Stimulated activated CD4-positive, alpha-beta T cell treated with anti-CD3 and anti-CD28 coated beads, Interleukin-15, amount 100 ng/mL, for 48 hours (primary cell): ENCODE measurements at regions not wholly inside any gene's neighbourhood (a gene's known extent, or its start where the extent isn't known, plus 50 kb on each side); places are given as distances from the start of the nearest gene placed in this dataset.

Experiments used
- DNase-seq, 2 donors: peaks; one replicate each; pipeline ENCODE4 v3.0.0-alpha.2; 2020; ENCODE audit warnings: low read depth in 2 of 2

DNA sequence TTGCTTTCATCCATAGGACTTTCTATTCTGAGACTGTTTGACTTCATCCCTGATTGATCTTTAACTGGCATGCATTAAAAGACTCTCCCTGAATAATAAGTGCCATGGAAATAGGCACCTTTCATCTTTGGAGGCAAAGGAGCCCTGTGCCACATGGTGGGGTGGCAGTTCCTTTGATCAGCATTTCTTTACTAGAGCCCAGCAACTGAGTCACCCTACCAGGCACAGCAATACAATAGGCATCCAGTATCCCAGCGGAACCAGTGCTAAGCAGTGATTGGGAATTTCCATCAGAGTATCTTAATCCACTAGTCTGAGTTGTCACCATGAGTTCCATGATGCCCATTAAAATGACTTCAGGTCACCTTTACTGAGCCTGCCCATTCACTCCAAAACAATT lies 476.1 kb upstream of the MPDZ start:
- DNase-seq = no peak

DNA sequence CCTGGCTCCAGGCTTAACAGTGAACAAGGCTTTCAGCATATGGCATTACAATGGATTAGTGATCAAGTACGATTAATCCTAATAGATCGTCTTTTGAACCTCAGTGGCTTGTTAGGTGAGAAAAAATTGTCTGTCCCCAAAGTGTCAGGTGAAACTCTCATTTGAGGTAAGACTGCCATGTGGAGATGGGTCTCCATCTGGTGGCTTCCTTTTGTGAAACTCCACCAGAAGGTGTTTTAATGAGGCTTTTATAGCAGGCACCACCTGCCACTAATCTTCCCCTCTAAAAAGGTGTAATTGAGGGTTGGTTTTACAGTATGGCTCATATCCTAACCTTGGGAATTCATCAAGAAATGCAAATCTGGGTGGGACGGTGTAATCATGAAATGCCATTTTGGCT lies 471.1 kb upstream of the MPDZ start:
- no peak for DNase-seq

DNA sequence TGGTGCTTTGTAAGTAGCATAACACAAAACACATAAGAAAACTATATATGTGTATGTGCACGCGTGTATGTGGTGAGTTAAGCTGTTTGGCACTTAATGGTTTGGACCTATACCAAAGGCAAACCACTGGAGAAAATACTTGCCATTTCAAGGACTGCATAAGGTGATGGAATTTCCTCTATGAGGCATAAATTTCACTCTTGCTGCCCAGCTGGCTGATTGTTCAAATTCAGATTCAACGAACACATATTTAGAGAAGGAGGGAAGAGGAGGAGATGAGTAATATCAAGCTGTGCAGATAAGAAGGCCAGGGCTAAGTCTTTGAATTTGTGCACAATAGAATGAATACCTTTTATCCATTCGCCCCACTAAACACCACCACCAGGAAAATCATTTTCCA lies 470.6 kb upstream of the MPDZ start:
- no peak for DNase-seq

DNA sequence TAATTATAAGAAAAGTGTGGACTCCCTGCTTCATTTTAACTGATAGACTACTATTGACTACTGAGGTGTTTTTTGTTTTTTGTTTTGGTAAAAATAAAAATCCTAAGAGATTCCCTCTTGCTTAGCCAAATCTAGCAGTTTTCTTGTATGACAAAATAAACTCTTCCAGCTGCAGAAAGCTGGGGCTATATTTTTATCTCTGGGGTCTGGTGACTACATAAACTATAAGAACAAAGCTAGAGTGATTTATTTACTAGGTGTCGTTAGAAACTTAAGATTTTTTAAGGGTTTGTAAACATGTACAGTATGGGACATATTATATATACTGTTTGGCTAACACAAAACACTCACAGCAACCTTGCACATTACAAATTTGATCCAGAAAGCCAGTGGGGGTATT lies 467.4 kb upstream of the MPDZ start:
- no peak for DNase-seq

DNA sequence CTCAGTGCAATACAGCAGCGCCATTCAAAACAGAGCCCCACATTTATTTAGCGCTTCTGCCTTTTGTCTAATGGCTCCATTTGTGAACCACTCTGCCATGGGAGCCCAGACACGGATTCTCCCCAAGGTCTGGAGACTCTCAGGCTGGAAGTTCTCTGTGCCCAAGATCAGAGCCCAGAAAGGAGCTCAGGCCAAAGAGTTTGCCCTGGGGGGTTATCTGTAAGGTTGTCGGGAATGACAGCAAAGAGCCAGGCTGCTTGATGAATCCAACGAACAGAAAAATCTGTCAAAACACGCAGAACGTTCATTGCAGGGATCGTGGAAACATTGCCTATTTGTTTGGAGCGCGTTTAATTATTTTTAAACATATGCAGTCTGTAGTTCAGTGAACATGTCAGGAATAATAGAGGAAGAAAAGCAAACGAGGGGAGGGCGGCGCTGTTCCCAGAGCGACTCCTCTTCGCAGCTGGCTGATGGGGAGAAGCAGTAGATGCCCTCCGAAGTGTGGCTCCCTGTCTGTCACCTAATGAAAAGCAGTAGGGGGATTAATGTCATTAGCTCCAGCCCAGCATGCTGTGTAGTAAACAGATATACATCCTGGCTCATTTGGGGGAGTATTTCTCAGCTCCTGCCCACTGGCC lies 464.9 kb upstream of the MPDZ start:
- DNase-seq = no peak

DNA sequence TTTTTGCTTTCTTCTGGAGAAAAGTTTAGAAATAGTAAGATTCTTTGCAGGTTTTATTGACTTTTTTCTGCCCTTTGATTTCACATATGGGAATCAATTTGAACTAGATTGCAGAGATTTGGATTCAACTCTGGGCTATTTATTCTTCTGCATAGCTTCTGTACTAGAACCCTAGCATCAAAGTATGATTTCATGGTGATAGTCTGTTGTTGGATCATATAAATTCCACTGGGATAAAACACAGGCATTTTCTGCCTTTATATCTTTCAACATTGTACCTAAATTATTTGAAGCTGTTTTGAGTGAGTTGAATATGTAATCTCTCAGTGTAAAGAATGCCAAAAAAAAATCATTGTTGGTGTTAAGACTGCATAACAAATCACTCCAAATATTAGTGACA lies 458.4 kb upstream of the MPDZ start:
- no peak for DNase-seq

DNA sequence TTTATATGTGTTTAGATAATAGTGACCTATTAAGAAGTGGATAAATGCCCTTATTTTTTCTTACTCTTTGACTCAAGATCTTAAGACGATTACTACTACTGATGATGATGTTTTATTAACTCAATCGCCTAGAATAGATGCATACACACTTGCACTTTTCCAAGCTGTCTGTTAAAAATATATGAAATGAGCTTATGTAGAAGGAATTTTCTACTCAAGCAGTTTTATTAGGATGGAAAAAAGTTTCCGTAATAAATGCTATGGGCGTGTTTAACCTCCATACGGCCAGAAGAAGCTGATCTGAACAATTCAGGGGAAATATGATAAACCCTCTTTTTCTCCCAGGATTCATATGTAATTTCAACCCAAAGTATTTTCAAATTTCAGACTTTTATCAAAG lies 455.7 kb upstream of the MPDZ start:
- DNase-seq = no peak

DNA sequence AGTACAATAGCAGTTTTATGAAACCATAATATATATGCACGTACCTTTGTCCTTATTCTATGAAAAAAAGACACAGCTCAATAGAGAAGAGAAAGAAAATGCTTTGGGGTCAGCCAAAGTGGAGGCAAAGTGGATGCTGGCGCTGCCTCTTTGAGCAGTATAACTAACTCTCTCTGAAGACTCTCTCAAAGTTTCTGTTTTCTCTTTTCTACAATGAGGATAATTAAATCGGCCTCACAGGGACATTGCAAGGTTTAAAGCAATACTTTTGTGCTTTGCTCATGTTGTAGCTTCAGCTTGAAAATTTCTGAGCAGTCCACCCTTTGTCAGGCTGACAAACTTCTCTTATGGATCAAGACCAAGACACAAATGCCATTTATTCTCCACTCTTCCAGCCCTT lies 455.1 kb upstream of the MPDZ start:
- DNase-seq = no peak

DNA sequence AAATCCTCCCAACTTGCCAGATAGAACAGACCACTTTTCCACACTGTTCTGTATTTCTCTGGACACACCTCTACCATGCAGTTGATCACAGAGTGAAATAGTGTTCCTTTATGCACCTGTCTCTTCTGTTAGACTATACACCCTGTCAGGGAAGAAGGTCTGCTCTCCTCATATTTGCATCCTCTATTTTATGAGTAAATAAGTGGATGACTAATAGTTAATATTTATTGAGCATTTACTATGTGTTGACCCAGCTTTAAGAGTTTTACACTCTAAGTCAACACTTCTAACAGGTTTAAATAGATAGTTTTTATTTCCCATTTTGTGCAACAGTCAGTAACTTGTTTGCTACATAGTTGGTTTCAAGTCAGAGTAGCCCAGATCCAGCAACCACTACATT lies 452.8 kb upstream of the MPDZ start:
- no peak for DNase-seq

DNA sequence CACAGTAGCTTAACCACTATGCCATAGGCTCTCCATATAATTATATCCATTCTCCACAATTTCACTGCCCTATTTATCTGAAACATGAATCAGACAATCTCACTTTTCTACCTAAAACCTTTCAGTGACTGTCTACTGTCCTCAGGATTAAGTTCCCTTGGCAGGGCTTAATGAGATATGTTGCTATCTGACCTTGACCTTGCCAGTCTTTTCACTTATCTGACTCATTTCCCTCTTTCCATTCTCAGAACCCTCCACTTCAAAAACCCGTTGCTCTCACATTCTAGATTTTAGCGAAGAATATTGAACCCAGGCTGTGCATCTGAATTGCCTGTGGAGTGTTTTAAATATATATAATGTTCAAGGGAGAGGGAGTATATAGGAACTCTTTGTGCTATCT lies 452.1 kb upstream of the MPDZ start:
- DNase-seq = no peak

DNA sequence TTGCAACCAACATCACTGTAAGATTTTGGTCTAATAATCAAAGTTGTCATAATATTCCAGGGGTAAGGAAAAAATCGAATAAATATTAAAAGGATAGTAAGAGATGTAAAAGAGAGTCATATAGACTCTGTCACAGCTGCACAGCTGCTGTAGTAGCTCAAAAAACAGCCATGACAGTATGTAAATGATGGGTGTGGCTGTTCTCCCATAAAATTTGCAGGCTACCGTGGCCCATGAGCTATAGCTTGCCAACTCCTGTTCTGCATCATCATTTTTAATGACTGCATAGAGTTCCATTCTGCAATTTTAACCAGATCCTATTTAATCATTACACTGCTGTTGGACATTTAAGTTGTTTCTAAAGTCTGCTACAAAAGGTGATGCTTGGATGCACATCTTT lies 450.5 kb upstream of the MPDZ start:
- no peak for DNase-seq

DNA sequence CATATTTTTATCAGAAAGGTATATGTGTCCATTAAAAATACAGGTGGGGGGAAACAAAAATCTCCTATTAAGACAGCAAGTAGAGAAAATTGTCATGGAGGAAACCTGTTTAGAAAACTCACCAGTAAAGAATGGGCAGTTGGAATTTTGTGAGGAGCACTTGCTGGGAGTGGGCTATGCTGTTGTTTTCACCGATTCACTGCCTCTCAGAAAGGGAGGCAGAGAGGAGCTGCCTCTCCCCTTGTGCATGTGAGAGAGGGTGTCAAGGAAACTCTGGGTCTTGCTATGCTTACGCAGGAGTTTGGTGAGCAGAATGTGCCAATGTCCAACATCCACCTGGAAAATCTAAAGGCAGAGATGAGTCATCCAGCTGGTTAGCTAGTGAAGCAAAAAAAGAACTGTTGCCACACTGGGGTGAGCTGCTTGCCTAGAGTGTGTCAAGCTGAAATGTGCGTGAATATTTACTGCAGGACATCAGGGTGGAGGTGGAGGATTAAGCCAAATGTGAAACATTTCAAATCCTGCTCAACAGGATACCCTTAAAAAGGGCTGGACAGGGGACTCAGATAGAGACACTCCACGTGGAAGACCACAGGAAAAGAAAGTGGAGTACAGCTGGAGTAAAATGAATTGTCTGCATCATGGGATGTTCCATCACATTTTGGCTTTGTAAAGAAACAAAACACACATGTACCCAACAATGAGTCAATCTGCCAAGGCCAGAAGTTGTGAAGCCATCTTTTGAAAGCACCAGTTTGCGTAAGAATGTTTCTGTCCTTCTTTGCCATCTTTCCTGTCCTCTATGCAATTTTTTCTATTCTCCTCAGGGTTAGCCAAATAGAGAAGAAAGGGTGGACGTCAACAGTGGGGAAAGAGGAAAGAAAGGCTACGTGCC lies 449.7 kb upstream of the MPDZ start:
- DNase-seq = no peak

DNA sequence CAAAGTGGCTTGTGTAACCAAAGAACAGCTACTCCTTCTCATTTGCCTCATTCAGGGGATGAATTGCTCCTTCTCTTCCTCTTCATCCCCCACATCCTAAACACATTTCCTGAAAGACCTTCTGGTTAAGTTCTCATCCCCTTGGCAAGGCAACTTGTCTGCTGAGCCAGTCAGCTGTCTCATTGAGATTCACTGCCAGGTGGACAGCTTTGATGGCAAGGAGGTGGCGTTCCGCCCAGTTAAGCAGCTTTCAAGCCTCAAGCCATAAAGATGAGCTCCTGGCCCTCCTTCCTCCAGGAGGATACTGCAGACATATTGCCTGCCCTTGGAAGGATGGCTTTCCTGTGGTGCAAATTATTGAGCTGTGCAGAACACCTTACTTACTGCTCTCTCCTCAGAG lies 448.6 kb upstream of the MPDZ start:
- DNase-seq = no peak

DNA sequence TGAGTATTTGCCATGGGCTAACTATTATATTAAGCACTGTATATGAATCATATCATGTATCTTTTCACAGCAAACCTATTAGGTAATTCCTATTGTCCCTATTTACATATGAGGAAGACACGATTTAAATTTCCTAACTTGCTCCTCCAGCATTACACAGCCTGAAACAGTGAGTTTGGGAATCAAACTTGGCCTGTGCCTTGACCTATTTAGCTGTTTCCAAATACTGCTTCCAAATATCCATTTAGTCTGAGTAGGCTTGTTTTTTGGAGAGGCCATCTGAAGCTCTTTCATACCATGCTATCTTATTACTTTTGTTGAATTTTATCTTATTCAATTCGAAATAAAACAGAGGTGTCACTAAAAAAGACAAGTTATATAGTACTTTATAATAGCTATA lies 447.3 kb upstream of the MPDZ start:
- DNase-seq = no peak

DNA sequence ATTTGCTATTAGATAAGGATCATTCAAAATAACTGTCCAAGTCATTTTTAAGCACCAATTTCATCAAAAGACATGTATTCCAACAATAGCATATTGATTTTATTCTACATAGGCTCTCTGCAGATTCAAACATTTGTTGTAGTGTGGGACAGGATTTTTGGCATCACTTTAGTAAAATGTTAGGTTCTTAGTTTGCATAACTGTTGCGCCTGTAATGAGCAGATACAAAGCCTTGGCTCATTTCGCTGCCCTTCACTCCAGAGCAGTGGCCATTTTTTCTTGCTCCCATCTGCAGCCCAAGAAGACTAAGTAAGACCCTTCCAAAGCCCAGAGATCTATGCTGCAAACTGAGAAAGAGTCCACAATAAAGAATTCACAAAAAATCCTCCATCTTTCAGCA lies 446.0 kb upstream of the MPDZ start:
- DNase-seq = no peak

DNA sequence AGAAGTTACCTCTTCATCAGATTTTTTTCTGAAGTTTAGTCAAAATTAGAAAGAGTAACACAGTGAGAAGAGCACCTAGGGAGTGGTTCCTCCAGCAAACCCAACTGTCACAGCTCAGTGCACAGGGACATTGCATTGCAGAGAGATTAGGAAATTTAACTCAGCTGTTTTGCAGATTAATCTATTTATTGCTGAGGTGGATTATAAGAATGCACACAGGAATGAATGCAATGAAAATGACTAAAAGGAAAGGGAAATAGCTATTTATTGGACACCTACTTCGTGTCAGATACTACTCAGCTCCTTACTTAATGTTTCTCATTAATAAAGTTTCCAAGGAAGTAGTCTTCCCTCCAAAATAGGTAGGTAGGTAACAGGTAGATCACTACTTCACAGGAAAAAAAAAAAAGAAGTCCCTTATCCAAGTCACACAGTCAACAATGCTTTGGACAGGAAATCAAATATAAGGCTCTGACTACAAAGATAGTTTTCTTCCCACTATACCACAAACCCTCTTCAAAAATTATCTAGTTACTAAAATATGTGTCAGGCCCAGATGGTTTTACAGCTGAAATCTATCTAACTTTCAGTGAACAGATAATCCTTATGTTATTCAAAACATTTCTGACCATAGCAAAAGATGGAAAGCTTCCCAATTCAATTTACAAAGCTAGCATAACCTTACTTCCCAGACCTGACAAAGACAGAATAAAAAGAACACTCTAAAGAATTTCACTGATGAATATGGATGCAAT lies 442.2 kb upstream of the MPDZ start:
- no peak for DNase-seq

DNA sequence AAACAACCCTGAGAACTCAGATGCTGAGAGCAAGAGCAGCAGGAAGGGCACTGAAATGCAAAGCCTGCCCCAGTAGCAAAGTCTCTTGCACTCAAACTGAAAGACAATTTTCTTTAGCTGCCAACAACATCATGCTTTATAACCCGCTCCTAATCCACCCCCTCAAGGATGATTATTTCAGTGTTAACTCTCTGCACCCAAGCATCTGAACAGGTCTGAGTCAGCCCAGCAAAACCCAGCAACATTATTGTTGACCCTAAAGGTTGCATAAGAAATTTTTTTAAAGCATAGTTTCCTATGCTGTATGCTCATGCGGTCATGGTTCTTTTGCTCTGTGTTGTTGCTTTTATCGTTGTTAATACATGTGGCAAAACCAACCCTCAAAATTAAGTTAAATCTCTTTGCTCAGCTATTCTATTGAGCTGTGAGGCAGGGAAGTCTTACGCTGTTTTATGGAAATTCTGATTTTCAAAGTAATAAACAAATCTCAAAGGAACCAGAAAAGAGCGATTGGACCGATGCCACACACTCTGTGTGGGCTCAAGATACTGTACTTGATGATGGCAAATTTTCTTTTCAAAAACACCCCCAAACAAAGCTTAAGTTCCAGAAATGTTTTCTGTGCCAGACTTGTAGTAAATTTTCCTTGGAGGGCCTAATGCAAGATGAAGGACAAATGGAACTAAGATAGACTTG lies 440.6 kb upstream of the MPDZ start:
- DNase-seq = no peak

DNA sequence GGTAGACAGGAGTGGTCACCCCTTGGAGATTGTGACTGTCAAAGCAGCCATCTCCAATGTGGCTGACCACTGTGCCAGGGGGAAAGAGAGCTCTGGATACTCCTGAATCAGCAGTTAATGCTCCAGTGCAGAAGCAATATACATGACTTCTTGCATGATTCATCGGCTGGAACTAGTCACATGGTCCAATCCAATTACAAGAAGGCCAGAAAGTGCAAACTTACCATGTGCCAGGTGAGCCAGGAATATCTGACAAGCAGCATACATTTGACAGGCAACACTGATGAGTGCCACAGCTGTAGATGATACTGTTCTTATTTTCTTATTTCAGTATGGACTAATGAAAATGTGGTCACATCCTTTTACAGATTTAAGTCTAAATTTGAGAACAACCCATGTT lies 440.0 kb upstream of the MPDZ start:
- no peak for DNase-seq

DNA sequence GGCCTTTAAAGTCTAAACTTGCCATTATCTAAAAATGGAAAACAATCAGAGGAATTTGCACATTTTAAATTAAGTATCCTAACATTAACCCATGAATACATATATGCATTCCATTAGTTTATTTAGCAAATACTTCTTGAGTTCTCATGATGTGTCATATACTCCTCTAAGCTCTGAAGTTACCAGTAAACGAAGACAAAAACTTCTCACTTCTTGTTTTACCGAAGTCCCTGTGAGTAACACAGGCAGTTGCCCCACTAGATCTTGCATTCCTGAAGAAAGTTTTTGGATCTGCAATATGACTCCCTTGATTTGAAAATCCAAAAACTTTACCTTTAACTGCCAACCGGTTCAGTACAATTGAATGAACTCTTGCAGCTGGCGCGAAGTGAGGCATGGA lies 439.0 kb upstream of the MPDZ start:
- DNase-seq = no peak

DNA sequence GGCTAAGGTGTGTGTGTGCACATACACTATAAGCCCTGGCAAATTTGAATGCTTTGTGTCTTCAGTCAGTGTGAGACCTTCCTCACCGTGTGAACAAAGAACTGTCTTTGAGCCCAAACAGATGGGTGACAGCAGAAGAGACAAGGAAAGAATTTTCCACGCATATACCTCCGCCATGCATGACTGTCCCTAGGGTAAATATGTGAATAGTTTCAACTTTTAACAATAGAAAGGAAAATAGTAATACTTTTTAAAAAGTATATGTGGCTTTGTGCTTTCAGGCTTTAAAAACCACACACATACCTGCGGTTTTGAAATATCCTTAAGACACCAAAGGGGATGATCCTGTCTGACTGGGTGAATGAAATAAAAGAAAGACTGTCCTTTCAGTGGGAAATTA lies 438.6 kb upstream of the MPDZ start:
- no peak for DNase-seq

DNA sequence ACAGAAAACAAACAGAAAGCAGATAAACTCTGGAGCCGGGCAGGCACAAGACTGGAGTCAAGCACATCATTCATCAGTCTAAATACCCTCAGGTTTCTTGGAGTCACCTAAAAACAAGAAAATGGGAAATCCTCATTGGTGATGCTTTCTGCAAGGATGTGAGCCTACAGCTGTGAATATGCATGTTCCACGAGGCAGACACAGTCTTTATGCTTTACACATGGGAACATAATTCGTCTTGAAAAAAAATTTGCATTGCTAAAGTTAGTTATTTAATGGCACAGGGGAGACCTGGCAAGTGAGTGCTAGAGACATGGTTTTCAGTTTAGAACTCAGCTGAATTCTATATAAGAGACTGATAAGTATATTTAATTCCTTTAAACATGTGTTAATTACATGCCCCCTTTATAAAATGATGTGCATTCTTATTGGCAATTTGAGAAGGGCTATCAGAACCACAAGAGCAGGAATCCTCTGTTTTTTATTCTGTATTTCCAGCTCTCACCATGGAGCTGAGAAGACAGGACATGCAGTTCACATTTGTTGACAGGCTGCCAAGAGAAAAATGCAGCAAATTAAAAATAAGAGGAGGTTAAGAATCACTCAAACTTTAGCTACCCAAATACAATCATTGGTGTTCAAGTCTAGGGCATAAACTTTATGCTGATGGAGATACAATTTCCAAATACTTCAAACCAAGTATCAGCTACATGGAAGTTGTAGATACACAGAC lies 438.0 kb upstream of the MPDZ start:
- no peak for DNase-seq
